ENCODE measurements at regions not wholly inside any gene's neighbourhood (a gene's known extent, or its start where the extent isn't known, plus 50 kb on each side); places are given as distances from the start of the nearest gene placed in this dataset.

GRCh38 chr13:76351541-76352229, 534.5 kb downstream of the KCTD12 start:
- Mint-ChIP-seq H3K4me1 (ENCODE audit: low read depth) (peaks cover 26% of the 10 kb centered on the region), H3K4me3 (ENCODE audit: low read depth) (no peak overlapping the region), H3K9me3 (ENCODE audit: low read depth) (peaks cover 14% of the 10 kb centered on the region), H3K27ac (no peak overlapping the region), H3K36me3 (ENCODE audit: insufficient read depth) (peaks cover 1% of the 10 kb centered on the region), H3K27me3 (no peaks in the 10 kb centered on the region)
- DNase-seq (ENCODE audit: low spot score, unreplicated experiment): no peak
- TF ChIP-seq CTCF (IDR thresholded peaks at IDR 0.05; ENCODE audit: unreplicated experiment): no peak

DNA sequence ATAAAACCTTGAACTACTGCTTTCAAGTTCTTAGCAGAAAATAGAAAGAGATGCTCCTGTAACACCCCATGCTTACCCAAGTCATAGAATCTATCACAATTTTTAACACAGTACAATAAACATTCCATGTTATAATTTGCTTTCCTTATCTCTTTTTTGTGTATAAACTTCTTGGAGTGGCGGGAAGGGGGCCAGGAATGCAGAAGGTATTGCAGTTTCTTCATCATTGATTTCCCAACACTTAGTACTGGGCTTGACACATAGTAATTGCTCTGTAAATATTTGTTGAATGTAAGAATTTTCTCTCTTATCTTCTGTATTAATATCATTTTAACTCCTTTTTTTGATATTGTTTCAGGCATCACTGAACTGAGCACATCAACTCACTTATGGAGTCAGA, 535.8 kb downstream of the KCTD12 start:
- H3K36me3 Mint-ChIP-seq (ENCODE audit: insufficient read depth): peaks cover 1% of the 10 kb centered on the region
- no peaks in the 10 kb centered on the region for H3K27me3 Mint-ChIP-seq
- H3K9me3 Mint-ChIP-seq (ENCODE audit: low read depth): peaks cover 23% of the 10 kb centered on the region
- no peak for TF ChIP-seq CTCF (IDR thresholded peaks at IDR 0.05; ENCODE audit: unreplicated experiment)
- no peak overlapping the region for H3K4me3 Mint-ChIP-seq (ENCODE audit: low read depth)
- no peak for DNase-seq (ENCODE audit: low spot score, unreplicated experiment)
- peaks cover 33% of the 10 kb centered on the region for H3K4me1 Mint-ChIP-seq (ENCODE audit: low read depth)
- peak overlapping the region; percentile 26 for H3K27ac Mint-ChIP-seq

DNA sequence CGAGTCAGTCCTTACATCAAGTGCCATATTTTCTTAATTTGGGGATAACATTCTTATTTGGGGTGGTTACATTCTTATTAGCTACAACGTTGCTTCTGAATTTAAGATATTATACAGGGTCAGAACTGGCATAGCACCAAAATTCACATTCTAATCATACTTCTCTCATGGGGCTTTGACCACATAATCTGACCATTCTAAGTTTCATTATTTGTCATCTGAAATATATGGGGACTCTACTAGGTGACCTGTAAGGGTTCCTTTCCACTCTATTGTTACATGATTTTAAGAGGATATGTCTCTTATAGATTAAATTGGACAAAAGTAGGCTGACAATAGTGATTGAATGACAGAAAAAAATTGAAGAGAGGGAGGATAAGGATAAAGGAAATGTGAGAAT, 536.5 kb downstream of the KCTD12 start:
- DNase-seq (ENCODE audit: low spot score, unreplicated experiment): no peak
- no peak for TF ChIP-seq CTCF (IDR thresholded peaks at IDR 0.05; ENCODE audit: unreplicated experiment)
- Mint-ChIP-seq H3K27ac (no peak overlapping the region), H3K4me1 (ENCODE audit: low read depth) (peaks cover 37% of the 10 kb centered on the region), H3K36me3 (ENCODE audit: insufficient read depth) (peaks cover 2% of the 10 kb centered on the region), H3K27me3 (no peaks in the 10 kb centered on the region), H3K9me3 (ENCODE audit: low read depth) (peaks cover 26% of the 10 kb centered on the region), H3K4me3 (ENCODE audit: low read depth) (no peak overlapping the region)

DNA sequence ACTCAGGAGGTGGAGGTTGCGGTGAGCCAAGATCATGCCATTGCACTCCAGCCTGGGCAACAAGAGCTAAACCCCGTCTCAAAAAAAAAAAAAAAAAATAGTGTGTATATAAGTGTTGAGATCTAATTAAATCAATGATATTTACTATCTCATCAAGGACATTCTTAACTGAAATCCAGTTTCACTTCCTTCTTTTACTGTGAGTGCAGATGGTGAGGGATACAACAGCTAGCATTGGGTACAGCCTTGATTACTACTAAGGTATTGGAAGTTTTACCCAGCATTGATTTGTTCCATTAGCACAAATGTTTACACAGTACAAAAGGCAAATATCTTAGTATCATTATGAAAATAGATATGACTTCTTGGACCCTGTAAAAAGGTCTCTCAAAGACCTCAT, 546.6 kb downstream of the KCTD12 start:
- DNase-seq (ENCODE audit: low spot score, unreplicated experiment): no peak
- Mint-ChIP-seq H3K9me3 (ENCODE audit: low read depth) (peaks cover 6% of the 10 kb centered on the region), H3K4me1 (ENCODE audit: low read depth) (peaks cover 4% of the 10 kb centered on the region), H3K27me3 (no peaks in the 10 kb centered on the region), H3K36me3 (ENCODE audit: insufficient read depth) (peaks cover 3% of the 10 kb centered on the region), H3K4me3 (ENCODE audit: low read depth) (no peak overlapping the region), H3K27ac (no peak overlapping the region)
- no peak for TF ChIP-seq CTCF (IDR thresholded peaks at IDR 0.05; ENCODE audit: unreplicated experiment)

- peaks cover 1% of the 10 kb centered on the region for H3K36me3 Mint-ChIP-seq (ENCODE audit: insufficient read depth)
- H3K27ac Mint-ChIP-seq: no peak overlapping the region
- H3K27me3 Mint-ChIP-seq: no peaks in the 10 kb centered on the region
- H3K4me1 Mint-ChIP-seq (ENCODE audit: low read depth): peaks cover 4% of the 10 kb centered on the region
- no peak overlapping the region for H3K4me3 Mint-ChIP-seq (ENCODE audit: low read depth)
- H3K9me3 Mint-ChIP-seq (ENCODE audit: low read depth): no peaks in the 10 kb centered on the region
- no peak for TF ChIP-seq CTCF (IDR thresholded peaks at IDR 0.05; ENCODE audit: unreplicated experiment)
- DNase-seq (ENCODE audit: low spot score, unreplicated experiment): no peak
Observed at GRCh38 chr13:76338003-76338402, 548.2 kb downstream of the KCTD12 start.
